ENCODE measurements at regions not wholly inside any gene's neighbourhood (a gene's known extent, or its start where the extent isn't known, plus 50 kb on each side); places are given as distances from the start of the nearest gene placed in this dataset.
"Not testable (repeated sequence)": the region's sequence is repeated elsewhere in the genome, so short reads cannot be mapped to it uniquely, and the experiment has no call there.

DNA sequence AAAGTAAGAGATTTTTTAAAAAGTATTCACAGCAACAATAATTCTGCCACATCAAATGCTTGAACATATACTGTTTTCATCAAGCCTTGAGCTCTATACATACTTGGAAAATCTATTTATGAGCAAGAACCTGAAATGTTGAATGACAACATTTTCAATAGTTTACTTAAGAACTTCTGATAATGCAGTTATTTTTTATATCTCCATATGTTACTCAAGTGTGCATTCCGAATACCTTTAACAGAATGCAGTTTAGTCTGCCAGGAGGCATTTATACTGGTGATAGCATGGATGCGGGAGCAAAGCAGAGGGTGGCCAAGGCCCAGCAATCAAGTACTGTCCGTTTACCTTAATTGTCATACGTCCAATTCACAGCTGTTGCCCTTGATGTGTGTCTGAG lies 589.5 kb downstream of the KCTD12 start:
- Histone ChIP-seq H3K9me3 (ENCODE audit: insufficient read depth, low read length) (no peaks in the 10 kb centered on the region), H3K4me1 (ENCODE audit: low read length) (no peaks in the 10 kb centered on the region), H3K79me2 (ENCODE audit: low read length) (no peaks in the 10 kb centered on the region), H3K36me3 (replicated peaks; ENCODE audit: low read depth, low read length) (no peaks in the 10 kb centered on the region), H3K4me3 (ENCODE audit: low read length) (no peak overlapping the region), H2AFZ (ENCODE audit: low read depth, low read length) (no peak overlapping the region), H3K27me3 (ENCODE audit: low read depth, low read length) (no peaks in the 10 kb centered on the region), H3K9ac (ENCODE audit: low read length) (no peak overlapping the region), H3K4me2 (ENCODE audit: low read length) (no peak overlapping the region), H3K27ac (ENCODE audit: low read length) (no peak overlapping the region), H4K20me1 (ENCODE audit: insufficient read depth, low read length) (no peaks in the 10 kb centered on the region)
- TF ChIP-seq EZH2phosphoT487 (IDR thresholded peaks at IDR 0.05; ENCODE audit: low read depth) = no peak
- TF ChIP-seq, protein P1, sequence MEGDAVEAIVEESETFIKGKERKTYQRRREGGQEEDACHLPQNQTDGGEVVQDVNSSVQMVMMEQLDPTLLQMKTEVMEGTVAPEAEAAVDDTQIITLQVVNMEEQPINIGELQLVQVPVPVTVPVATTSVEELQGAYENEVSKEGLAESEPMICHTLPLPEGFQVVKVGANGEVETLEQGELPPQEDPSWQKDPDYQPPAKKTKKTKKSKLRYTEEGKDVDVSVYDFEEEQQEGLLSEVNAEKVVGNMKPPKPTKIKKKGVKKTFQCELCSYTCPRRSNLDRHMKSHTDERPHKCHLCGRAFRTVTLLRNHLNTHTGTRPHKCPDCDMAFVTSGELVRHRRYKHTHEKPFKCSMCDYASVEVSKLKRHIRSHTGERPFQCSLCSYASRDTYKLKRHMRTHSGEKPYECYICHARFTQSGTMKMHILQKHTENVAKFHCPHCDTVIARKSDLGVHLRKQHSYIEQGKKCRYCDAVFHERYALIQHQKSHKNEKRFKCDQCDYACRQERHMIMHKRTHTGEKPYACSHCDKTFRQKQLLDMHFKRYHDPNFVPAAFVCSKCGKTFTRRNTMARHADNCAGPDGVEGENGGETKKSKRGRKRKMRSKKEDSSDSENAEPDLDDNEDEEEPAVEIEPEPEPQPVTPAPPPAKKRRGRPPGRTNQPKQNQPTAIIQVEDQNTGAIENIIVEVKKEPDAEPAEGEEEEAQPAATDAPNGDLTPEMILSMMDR (IDR thresholded peaks at IDR 0.05; ENCODE audit: low read depth, low read length) = no peak

DNA sequence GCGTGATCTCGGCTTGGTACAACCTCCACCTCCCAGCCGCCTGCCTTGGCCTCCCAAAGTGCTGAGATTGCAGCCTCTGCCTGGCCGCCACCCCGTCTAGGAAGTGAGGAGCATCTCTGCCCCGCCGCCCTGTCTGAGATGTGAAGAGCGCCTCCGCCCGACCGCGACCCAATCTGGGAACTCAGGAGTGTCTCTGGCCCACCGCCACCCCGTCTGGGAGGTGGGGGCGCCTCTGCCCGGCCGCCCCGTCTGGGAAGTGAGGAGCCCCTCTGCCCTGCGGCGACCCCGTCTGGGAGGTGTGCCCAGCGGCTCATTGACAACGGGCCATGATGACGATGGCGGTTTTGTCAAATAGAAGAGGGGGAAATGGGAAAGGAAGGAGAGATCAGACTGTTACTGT lies 591.2 kb downstream of the KCTD12 start:
- not testable (repeated sequence) for H3K4me1 ChIP-seq (ENCODE audit: low read length); H3K4me2 ChIP-seq (ENCODE audit: low read length); H3K4me3 ChIP-seq (ENCODE audit: low read length); H2AFZ ChIP-seq (ENCODE audit: low read depth, low read length); H3K36me3 ChIP-seq (replicated peaks; ENCODE audit: low read depth, low read length); H3K9me3 ChIP-seq (ENCODE audit: insufficient read depth, low read length); H3K9ac ChIP-seq (ENCODE audit: low read length); H3K79me2 ChIP-seq (ENCODE audit: low read length); H4K20me1 ChIP-seq (ENCODE audit: insufficient read depth, low read length); H3K27me3 ChIP-seq (ENCODE audit: low read depth, low read length); H3K27ac ChIP-seq (ENCODE audit: low read length)

DNA sequence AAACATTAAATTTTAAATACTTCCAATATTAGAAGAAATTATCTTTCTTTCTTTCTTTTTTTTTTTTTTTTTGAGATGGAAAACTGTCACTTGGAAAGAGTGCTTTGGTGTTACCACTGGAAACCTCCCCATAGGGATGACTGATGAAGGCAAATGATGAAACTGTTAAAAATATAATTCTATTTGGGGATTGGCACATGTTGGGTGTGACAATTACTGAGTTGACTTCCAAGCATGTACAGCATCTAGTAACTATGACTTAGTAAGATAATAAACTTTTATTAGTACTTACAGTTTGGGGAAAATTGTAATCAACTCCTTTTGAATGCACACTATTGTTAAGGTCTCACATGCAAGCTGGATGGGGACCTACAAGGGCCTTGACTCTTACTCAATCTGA lies 592.5 kb downstream of the KCTD12 start:
- no peak overlapping the region for H3K4me2 ChIP-seq (ENCODE audit: low read length)
- no peaks in the 10 kb centered on the region for H3K79me2 ChIP-seq (ENCODE audit: low read length)
- no peak for TF ChIP-seq EZH2phosphoT487 (IDR thresholded peaks at IDR 0.05; ENCODE audit: low read depth)
- TF ChIP-seq, protein P1 (IDR thresholded peaks at IDR 0.05; ENCODE audit: low read depth, low read length) = no peak

DNA sequence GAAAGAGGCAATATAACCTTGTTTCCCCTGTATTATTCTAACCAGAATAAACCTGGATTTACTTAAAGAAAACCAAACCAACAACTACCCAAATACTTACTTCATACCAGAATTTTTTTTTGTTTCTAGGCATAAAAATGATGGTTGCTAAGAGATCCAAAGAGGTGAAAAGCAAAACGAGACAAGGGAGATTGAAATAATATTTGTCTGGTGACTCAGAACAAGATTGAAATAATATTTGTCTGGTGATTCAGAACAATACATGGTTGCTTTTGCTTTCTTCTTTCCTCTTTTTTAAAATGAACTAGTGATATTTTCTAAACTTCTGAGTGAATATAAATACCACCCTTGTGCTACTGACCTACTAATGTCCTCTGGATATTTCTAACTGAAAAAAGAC lies 592.9 kb downstream of the KCTD12 start:
- H3K4me1 ChIP-seq (ENCODE audit: low read length) = no peaks in the 10 kb centered on the region
- H3K27me3 ChIP-seq (ENCODE audit: low read depth, low read length) = no peaks in the 10 kb centered on the region
- no peaks in the 10 kb centered on the region for H4K20me1 ChIP-seq (ENCODE audit: insufficient read depth, low read length)
- no peaks in the 10 kb centered on the region for H3K9me3 ChIP-seq (ENCODE audit: insufficient read depth, low read length)
- H3K4me2 ChIP-seq (ENCODE audit: low read length) = no peak overlapping the region
- no peak overlapping the region for H3K9ac ChIP-seq (ENCODE audit: low read length)
- H3K36me3 ChIP-seq (replicated peaks; ENCODE audit: low read depth, low read length) = no peaks in the 10 kb centered on the region
- no peak overlapping the region for H3K27ac ChIP-seq (ENCODE audit: low read length)
- no peak overlapping the region for H2AFZ ChIP-seq (ENCODE audit: low read depth, low read length)
- no peaks in the 10 kb centered on the region for H3K79me2 ChIP-seq (ENCODE audit: low read length)
- TF ChIP-seq, protein P1 (IDR thresholded peaks at IDR 0.05; ENCODE audit: low read depth, low read length) = no peak
- H3K4me3 ChIP-seq (ENCODE audit: low read length) = no peak overlapping the region

More for the DNA sequence above, 592.5 kb downstream of the KCTD12 start:
- no peaks in the 10 kb centered on the region for H3K27me3 ChIP-seq (ENCODE audit: low read depth, low read length)
- H3K4me1 ChIP-seq (ENCODE audit: low read length) = no peaks in the 10 kb centered on the region
- H3K27ac ChIP-seq (ENCODE audit: low read length) = no peak overlapping the region
- no peak overlapping the region for H2AFZ ChIP-seq (ENCODE audit: low read depth, low read length)
- H4K20me1 ChIP-seq (ENCODE audit: insufficient read depth, low read length) = no peaks in the 10 kb centered on the region
- H3K9me3 ChIP-seq (ENCODE audit: insufficient read depth, low read length) = no peaks in the 10 kb centered on the region
- H3K4me3 ChIP-seq (ENCODE audit: low read length) = no peak overlapping the region
- no peak overlapping the region for H3K9ac ChIP-seq (ENCODE audit: low read length)
- no peaks in the 10 kb centered on the region for H3K36me3 ChIP-seq (replicated peaks; ENCODE audit: low read depth, low read length)

GRCh38 chr13:76292726-76293125 lies 593.5 kb downstream of the KCTD12 start:
- Histone ChIP-seq H3K4me1 (ENCODE audit: low read length) (no peaks in the 10 kb centered on the region), H3K9me3 (ENCODE audit: insufficient read depth, low read length) (no peaks in the 10 kb centered on the region), H3K27ac (ENCODE audit: low read length) (no peak overlapping the region), H3K36me3 (replicated peaks; ENCODE audit: low read depth, low read length) (no peaks in the 10 kb centered on the region), H2AFZ (ENCODE audit: low read depth, low read length) (no peak overlapping the region), H3K9ac (ENCODE audit: low read length) (no peak overlapping the region), H4K20me1 (ENCODE audit: insufficient read depth, low read length) (no peaks in the 10 kb centered on the region), H3K79me2 (ENCODE audit: low read length) (no peaks in the 10 kb centered on the region), H3K27me3 (ENCODE audit: low read depth, low read length) (no peaks in the 10 kb centered on the region), H3K4me3 (ENCODE audit: low read length) (no peak overlapping the region), H3K4me2 (ENCODE audit: low read length) (no peak overlapping the region)
- TF ChIP-seq, protein P1 (IDR thresholded peaks at IDR 0.05; ENCODE audit: low read depth, low read length) = no peak
- no peak for TF ChIP-seq EZH2phosphoT487 (IDR thresholded peaks at IDR 0.05; ENCODE audit: low read depth)
